ENCODE measurements at regions not wholly inside any gene's neighbourhood (a gene's known extent, or its start where the extent isn't known, plus 50 kb on each side); places are given as distances from the start of the nearest gene placed in this dataset.
"Not testable (repeated sequence)": the region's sequence is repeated elsewhere in the genome, so short reads cannot be mapped to it uniquely, and the experiment has no call there.

DNA sequence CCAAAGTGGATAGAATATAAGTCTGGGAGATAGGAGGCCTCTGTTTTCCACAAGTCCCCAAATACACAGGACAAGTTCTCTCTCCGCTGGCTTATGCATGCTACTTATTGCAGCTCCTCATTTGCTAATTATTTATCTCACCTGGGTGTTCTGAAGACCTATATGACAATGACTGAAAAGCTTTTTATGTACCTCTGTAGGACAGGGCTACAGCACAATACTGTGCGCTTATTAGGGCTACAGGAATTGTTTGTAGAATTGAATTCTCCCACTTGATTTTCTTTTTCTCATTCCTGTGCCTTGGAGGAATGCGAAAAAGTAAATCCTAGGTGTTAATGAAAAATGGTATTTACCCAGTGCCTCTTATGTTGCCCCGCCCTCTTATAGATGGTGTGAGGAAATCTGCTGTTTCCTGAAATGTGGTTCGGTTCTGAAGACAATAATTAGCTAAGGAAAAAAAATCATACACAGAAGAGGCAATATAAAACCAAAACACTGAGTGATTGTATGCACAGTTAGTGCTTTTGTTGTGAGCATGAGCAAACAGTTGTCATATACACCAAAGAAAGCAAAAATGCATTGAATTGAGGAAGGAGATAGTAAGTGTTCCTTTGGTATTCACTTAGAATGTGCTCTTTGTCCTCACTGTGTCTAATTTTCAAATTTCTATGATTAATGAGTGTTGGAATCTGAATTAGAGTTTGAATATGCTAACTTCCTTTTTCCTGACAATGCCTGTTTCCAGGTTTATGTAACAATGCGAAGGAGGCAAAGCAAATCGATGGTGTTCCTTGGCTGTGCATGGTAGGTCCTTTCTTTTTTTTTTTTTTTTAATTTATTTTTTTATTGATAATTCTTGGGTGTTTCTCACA, 78.7 kb upstream of the PNPT1 start:
- DNase-seq (ENCODE audit: low spot score) = peak; percentile 10

- DNase-seq (ENCODE audit: low spot score) = peak; percentile 40
Observed at GRCh38 chr2:55771612-55772011, 78.0 kb upstream of the PNPT1 start.

- no peak for DNase-seq (ENCODE audit: low spot score)
Observed at GRCh38 chr2:55768991-55769390, 75.3 kb upstream of the PNPT1 start.

DNA sequence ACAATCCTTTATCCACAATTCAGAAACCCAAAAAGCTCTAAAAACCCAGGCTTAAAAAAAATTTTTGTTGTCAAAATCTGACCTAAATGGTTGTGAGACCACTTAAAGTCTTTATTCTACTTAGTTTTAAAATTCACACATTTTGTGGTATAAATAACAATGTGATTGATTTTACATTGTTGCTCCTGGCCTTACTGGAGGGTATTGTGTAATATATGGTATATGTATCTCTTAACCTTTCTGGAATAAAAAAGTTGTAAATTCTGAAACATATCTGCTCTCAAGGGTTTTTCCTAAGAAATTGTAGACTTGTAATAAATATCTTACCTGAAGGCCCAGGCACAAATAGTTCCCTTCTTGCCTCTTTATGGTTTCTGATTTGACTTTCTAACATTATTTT, 73.3 kb upstream of the PNPT1 start:
- DNase-seq (ENCODE audit: low spot score) = no peak

DNA sequence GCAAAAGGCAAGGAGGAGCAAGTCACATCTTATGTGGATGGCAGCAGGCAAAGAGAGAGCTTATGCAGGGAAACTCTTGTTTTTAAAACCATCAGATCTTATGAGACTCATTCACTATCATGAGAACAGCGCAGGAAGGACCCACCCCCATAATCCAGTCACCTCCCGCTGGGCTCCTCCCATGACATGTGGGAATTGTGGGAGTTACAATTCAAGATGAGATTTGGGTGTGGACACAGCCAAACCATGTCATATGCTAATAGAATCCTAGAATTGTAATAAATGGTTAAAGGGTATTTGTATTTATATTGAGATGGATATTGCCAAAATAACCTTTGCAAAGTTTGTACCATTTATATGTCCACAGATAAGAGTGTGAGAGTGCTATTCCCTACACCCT, 72.1 kb upstream of the PNPT1 start:
- not testable (repeated sequence) for DNase-seq (ENCODE audit: low spot score)

DNA sequence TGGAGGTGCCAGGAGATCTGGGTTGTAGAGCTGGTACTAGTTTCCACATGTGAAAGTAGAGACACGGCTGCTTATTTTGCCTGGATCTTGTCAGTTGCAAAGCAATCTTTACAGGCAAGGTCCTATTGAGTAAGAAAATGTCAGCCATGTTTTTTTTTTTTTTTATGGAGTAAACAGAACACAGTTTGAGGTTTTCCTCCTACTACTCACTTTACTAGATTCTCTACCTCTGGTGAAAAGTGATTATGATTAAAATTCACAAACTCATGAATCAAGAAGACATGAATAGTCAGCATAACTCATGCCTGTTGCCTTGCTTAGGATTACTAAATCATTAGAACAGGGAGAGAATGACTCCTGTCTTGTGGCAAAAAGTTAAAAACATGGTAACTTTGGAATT, 70.1 kb upstream of the PNPT1 start:
- no peak for DNase-seq (ENCODE audit: low spot score)

- DNase-seq (ENCODE audit: low spot score) = no peak
Observed at GRCh38 chr2:55761526-55761925, 67.9 kb upstream of the PNPT1 start.

DNA sequence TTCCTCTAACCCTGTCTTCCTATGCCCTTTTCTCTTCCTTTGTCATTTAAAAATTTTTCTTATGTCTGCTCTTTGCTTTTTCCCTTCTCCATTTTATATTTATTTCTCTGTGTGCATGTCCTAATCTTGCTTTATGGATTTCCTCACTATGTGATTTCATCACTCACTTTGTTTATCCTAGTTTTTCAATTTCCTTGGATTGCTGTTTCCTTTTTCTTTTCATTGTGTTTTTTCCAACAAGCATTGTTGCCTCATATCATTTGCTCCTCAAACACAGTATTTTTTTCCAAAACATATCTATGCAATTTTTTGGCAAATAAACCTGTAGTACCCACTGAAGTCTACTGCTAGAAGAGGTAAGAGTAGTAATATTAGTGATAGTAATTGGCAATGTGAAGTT, 67.4 kb upstream of the PNPT1 start:
- DNase-seq (ENCODE audit: low spot score) = no peak

- DNase-seq (ENCODE audit: low spot score) = no peak
Observed at GRCh38 chr2:55760125-55760524, 66.5 kb upstream of the PNPT1 start.

- DNase-seq (ENCODE audit: low spot score) = no peak
Observed at GRCh38 chr2:55759271-55759921, 65.8 kb upstream of the PNPT1 start.

DNA sequence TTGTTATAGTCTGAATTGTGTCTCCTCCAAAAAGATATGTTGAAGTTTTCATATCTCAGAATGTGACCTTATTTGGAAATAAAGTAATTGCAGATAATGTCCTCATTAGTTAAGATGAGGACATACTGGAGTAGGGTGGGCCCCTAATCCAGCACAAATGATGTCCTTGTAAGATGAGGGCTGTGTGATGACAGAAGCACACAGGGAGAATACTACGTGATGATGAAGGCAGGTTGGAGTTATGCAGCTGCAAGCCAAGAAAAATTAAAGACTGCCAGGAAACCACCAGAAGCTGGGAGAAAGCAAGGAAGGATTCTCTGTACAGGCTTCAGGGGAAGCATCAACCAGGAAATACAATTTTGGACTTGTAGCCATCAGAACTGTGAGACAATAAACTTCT, 58.3 kb upstream of the PNPT1 start:
- DNase-seq (ENCODE audit: low spot score) = no peak

DNA sequence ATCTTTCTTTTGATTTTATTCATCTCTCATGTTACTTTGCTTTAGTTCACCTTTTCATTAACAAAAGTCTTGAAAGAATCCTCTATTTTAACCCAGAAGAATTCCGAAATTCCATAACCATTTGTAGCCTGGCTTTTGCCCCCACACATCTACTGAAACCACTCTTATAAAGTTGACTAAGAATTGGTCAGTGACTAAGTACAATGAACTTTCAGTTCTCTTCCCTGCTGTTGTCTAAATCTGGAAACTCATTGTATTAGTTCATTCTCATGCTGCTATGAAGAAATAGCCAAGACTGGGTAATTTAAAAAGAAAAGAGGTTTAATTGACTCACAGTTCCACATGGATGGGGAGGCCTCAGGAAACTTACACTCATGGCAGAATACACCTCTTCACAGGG, 49.9 kb upstream of the PNPT1 start:
- no peak for DNase-seq (ENCODE audit: low spot score)

All from COLO829 (cell line).